ENCODE measurements at regions not wholly inside any gene's neighbourhood (a gene's known extent, or its start where the extent isn't known, plus 50 kb on each side); places are given as distances from the start of the nearest gene placed in this dataset.

- Histone ChIP-seq H3K4me1 (ENCODE audit: low read length) (no peaks in the 10 kb centered on the region), H2AFZ (ENCODE audit: low read depth, low read length) (no peak overlapping the region), H3K79me2 (ENCODE audit: low read length) (no peaks in the 10 kb centered on the region), H3K9ac (ENCODE audit: low read length) (no peak overlapping the region), H3K27me3 (ENCODE audit: low read depth, low read length) (peaks cover 22% of the 10 kb centered on the region), H3K36me3 (replicated peaks; ENCODE audit: low read depth, low read length) (no peaks in the 10 kb centered on the region), H3K4me3 (ENCODE audit: low read length) (no peak overlapping the region), H4K20me1 (ENCODE audit: insufficient read depth, low read length) (no peaks in the 10 kb centered on the region), H3K4me2 (ENCODE audit: low read length) (no peak overlapping the region), H3K9me3 (ENCODE audit: insufficient read depth, low read length) (no peaks in the 10 kb centered on the region), H3K27ac (ENCODE audit: low read length) (no peak overlapping the region)
- TF ChIP-seq CTCF (IDR thresholded peaks at IDR 0.05; ENCODE audit: low read depth, low read length) (no peak), EZH2phosphoT487 (IDR thresholded peaks at IDR 0.05; ENCODE audit: low read depth) (no peak)
These were observed 179.6 kb upstream of the GSE1 start for GRCh38 chr16:85433477-85433876.

- Histone ChIP-seq H3K36me3 (replicated peaks; ENCODE audit: low read depth, low read length) (no peaks in the 10 kb centered on the region), H3K9ac (ENCODE audit: low read length) (no peak overlapping the region), H2AFZ (ENCODE audit: low read depth, low read length) (no peak overlapping the region), H3K4me2 (ENCODE audit: low read length) (no peak overlapping the region), H3K4me3 (ENCODE audit: low read length) (no peak overlapping the region), H3K27me3 (ENCODE audit: low read depth, low read length) (peaks cover 37% of the 10 kb centered on the region), H3K27ac (ENCODE audit: low read length) (no peak overlapping the region), H3K9me3 (ENCODE audit: insufficient read depth, low read length) (no peaks in the 10 kb centered on the region), H3K4me1 (ENCODE audit: low read length) (no peaks in the 10 kb centered on the region), H3K79me2 (ENCODE audit: low read length) (no peaks in the 10 kb centered on the region), H4K20me1 (ENCODE audit: insufficient read depth, low read length) (no peaks in the 10 kb centered on the region)
- no peak for TF ChIP-seq EZH2phosphoT487 (IDR thresholded peaks at IDR 0.05; ENCODE audit: low read depth)
- TF ChIP-seq CTCF (IDR thresholded peaks at IDR 0.05; ENCODE audit: low read depth, low read length): no peak
These were observed 177.8 kb upstream of the GSE1 start for GRCh38 chr16:85435286-85435685.

GRCh38 chr16:85435700-85436099, 177.4 kb upstream of the GSE1 start:
- Histone ChIP-seq H3K9ac (ENCODE audit: low read length) (no peak overlapping the region), H3K27me3 (ENCODE audit: low read depth, low read length) (peaks cover 37% of the 10 kb centered on the region), H3K4me3 (ENCODE audit: low read length) (no peak overlapping the region), H3K4me2 (ENCODE audit: low read length) (no peak overlapping the region), H4K20me1 (ENCODE audit: insufficient read depth, low read length) (no peaks in the 10 kb centered on the region), H3K9me3 (ENCODE audit: insufficient read depth, low read length) (no peaks in the 10 kb centered on the region), H2AFZ (ENCODE audit: low read depth, low read length) (no peak overlapping the region), H3K27ac (ENCODE audit: low read length) (no peak overlapping the region), H3K36me3 (replicated peaks; ENCODE audit: low read depth, low read length) (no peaks in the 10 kb centered on the region), H3K79me2 (ENCODE audit: low read length) (no peaks in the 10 kb centered on the region), H3K4me1 (ENCODE audit: low read length) (no peaks in the 10 kb centered on the region)
- TF ChIP-seq EZH2phosphoT487 (IDR thresholded peaks at IDR 0.05; ENCODE audit: low read depth) (no peak), CTCF (IDR thresholded peaks at IDR 0.05; ENCODE audit: low read depth, low read length) (no peak)

- TF ChIP-seq CTCF (IDR thresholded peaks at IDR 0.05; ENCODE audit: low read depth, low read length) (no peak), EZH2phosphoT487 (IDR thresholded peaks at IDR 0.05; ENCODE audit: low read depth) (no peak)
- Histone ChIP-seq H3K9ac (ENCODE audit: low read length) (no peak overlapping the region), H2AFZ (ENCODE audit: low read depth, low read length) (no peak overlapping the region), H3K79me2 (ENCODE audit: low read length) (no peaks in the 10 kb centered on the region), H3K4me3 (ENCODE audit: low read length) (no peak overlapping the region), H3K4me2 (ENCODE audit: low read length) (no peak overlapping the region), H3K4me1 (ENCODE audit: low read length) (no peaks in the 10 kb centered on the region), H3K27ac (ENCODE audit: low read length) (no peak overlapping the region), H3K9me3 (ENCODE audit: insufficient read depth, low read length) (no peaks in the 10 kb centered on the region), H4K20me1 (ENCODE audit: insufficient read depth, low read length) (no peaks in the 10 kb centered on the region), H3K36me3 (replicated peaks; ENCODE audit: low read depth, low read length) (no peaks in the 10 kb centered on the region), H3K27me3 (ENCODE audit: low read depth, low read length) (peaks cover 37% of the 10 kb centered on the region)
These were observed 176.9 kb upstream of the GSE1 start for GRCh38 chr16:85436207-85436606.
